GM12878 (cell line): ENCODE measurements at regions not wholly inside any gene's neighbourhood (a gene's known extent, or its start where the extent isn't known, plus 50 kb on each side); places are given as distances from the start of the nearest gene placed in this dataset.

ENCODE experiments used
- CTCF ChIP-seq, 3 experiments: IDR thresholded peaks in 2 of 3; conservative IDR thresholded peaks in 1 of 3; 2 replicates each; pipeline ENCODE4 v1.5.1; 2011; ENCODE audit warnings: low read depth in 3 of 3, low read length in 3 of 3, mild to moderate bottlenecking in 3 of 3, control low read depth in 2 of 3, moderate library complexity in 2 of 3, inconsistent platforms in 1 of 3, mixed read lengths in 1 of 3; ENCODE audit not compliant: control insufficient read depth in 2 of 3, insufficient read depth in 1 of 3; ENCODE audit errors: extremely low read depth in 1 of 3
- EZH2 ChIP-seq: IDR thresholded peaks from 2 replicates; pipeline ENCODE4 v1.6.1; 2012; ENCODE audit warnings: low read depth, mild to moderate bottlenecking, control low read depth, inconsistent platforms, low read length, borderline replicate concordance; ENCODE audit not compliant: control insufficient read depth
- HDAC6 ChIP-seq: fragments of 200-600 bp; sonication (generic); IDR thresholded peaks from one replicate; pipeline ENCODE4 v1.8.0; 2017; ENCODE audit warnings: antibody characterized with exemption; ENCODE audit not compliant: unreplicated experiment
- NR2C2 ChIP-seq: IDR thresholded peaks from 2 replicates; pipeline ENCODE4 v1.6.1; 2011; ENCODE audit warnings: borderline replicate concordance, low read depth; ENCODE audit not compliant: control insufficient read depth, insufficient read length
- PBX3 ChIP-seq: IDR thresholded peaks from 2 replicates; pipeline ENCODE4 v1.6.1; 2011; ENCODE audit warnings: mild to moderate bottlenecking, low read depth, low read length, moderate library complexity; ENCODE audit not compliant: insufficient replicate concordance
- RAD51 ChIP-seq: fragments of 450-650 bp; IDR thresholded peaks from 2 replicates; pipeline ENCODE4 v1.6.1; 2016; ENCODE audit warnings: moderate library complexity, mild to moderate bottlenecking, inconsistent platforms
- TARDBP ChIP-seq: IDR thresholded peaks from 2 replicates; pipeline ENCODE4 v1.6.1; 2016; ENCODE audit warnings: borderline replicate concordance
- USF2 ChIP-seq: IDR thresholded peaks from 2 replicates; pipeline ENCODE4 v1.6.1; 2011; ENCODE audit warnings: low read depth, low read length, improper control_type of control experiment, borderline replicate concordance

- TF ChIP-seq CTCF (IDR thresholded peaks at IDR 0.05 in 2 of 3, conservative IDR thresholded peaks at IDR 0.05 in 1 of 3; ENCODE audit: control insufficient read depth in 2 of 3, extremely low read depth in 1 of 3, insufficient read depth in 1 of 3, low read depth in 3 of 3, low read length in 3 of 3): no peak
- no peak for TF ChIP-seq NR2C2
- no peak for TF ChIP-seq EZH2
- no peak for TF ChIP-seq USF2
- TF ChIP-seq PBX3: no peak
- no peak for TF ChIP-seq RAD51
- no peak for TF ChIP-seq HDAC6
- no peak for TF ChIP-seq TARDBP
Measured at GRCh38 chr2:228352048-228352447, 170.6 kb upstream of the SPHKAP start.
